ENCODE measurements at regions not wholly inside any gene's neighbourhood (a gene's known extent, or its start where the extent isn't known, plus 50 kb on each side); places are given as distances from the start of the nearest gene placed in this dataset.

GRCh38 chr14:101125313-101125712 lies 221.8 kb upstream of the RTL1 start:
- TF ChIP-seq POLR2A (IDR thresholded peaks at IDR 0.05) (no peak), CTCF (IDR thresholded peaks at IDR 0.05) (no peak)

Measured in right lobe of liver (tissue), 4 donors.